Spleen (tissue), 7 donors: ENCODE measurements at regions not wholly inside any gene's neighbourhood (a gene's known extent, or its start where the extent isn't known, plus 50 kb on each side); places are given as distances from the start of the nearest gene placed in this dataset.

ENCODE experiments used
- CTCF ChIP-seq, 11 experiments: fragments of 200-600 bp in 7 of 11; fragments of 450-650 bp in 4 of 11; sonication (generic) in 4 of 11; IDR thresholded peaks in 8 of 11; conservative IDR thresholded peaks in 3 of 11; 1 replicate in 7 of 11; 2 replicates in 4 of 11; pipeline versions ENCODE4 v1.4.0 to v1.8.0; 2016 to 2021; ENCODE audit warnings: antibody characterized with exemption in 11 of 11, inconsistent platforms in 4 of 11, mild to moderate bottlenecking in 1 of 11
- POLR2AphosphoS5 ChIP-seq, 3 donors: sonication (generic); formaldehyde crosslinking; IDR thresholded peaks; one replicate each; pipeline ENCODE4 v1.5.1; 2017; ENCODE audit warnings: antibody characterized with exemption in 3 of 3
- donor health status: DM: no; HTN: no; CAD: no; lungs with moderate emphysema.
- donor health status: DM: no; HTN: no; CAD: no.
- donor health status: DM: no; HTN: no; CAD: no.

GRCh38 chr10:10141782-10142382 lies 875.8 kb upstream of the CELF2 start:
- TF ChIP-seq CTCF (IDR thresholded peaks at IDR 0.05 in 8 of 11, conservative IDR thresholded peaks at IDR 0.05 in 3 of 11): no peak
- TF ChIP-seq POLR2AphosphoS5 (IDR thresholded peaks at IDR 0.05): no peak
